AG04449 (cell line): ENCODE measurements at regions not wholly inside any gene's neighbourhood (a gene's known extent, or its start where the extent isn't known, plus 50 kb on each side); places are given as distances from the start of the nearest gene placed in this dataset.
"Not testable (repeated sequence)": the region's sequence is repeated elsewhere in the genome, so short reads cannot be mapped to it uniquely, and the experiment has no call there.

Experiments
- CTCF ChIA-PET: fragments of 350-600 bp; formaldehyde crosslinking; extraction: SDS; loops from one replicate; lab custom pipeline; 2021; ENCODE audit warnings: antibody characterized with exemption; lab: Yijun Ruan, JAX
- POLR2A ChIA-PET: fragments of 400-600, 350-600 bp; formaldehyde crosslinking; extraction: SDS; loops from one replicate; lab custom pipeline; 2020; ENCODE audit warnings: antibody characterized with exemption, inconsistent platforms; lab: Yijun Ruan, JAX
- DNase-seq: peaks from one replicate; pipeline ENCODE4 v3.0.0-alpha.2; 2010; ENCODE audit warnings: low read depth, low spot score
- H3K4me3 ChIP-seq: 2 replicates; pipeline ENCODE4 v1.5.1; 2011; ENCODE audit warnings: low read depth, mild to moderate bottlenecking, control low read depth, low read length
- CTCF ChIP-seq: IDR thresholded peaks from one replicate; pipeline ENCODE4 v1.5.1; 2011; ENCODE audit warnings: mild to moderate bottlenecking, moderate library complexity, low read length, control low read depth, inconsistent platforms; ENCODE audit not compliant: insufficient read depth; ENCODE audit errors: missing control alignments

- no peak overlapping the region for H3K4me3 ChIP-seq
- ChIA-PET POLR2A (no interaction called here), CTCF (no interaction called here)
- TF ChIP-seq CTCF: no peak
- no peak for DNase-seq
These were observed 157.2 kb downstream of the SIM1 start for GRCh38 chr6:100307561-100307960.

- no peak overlapping the region for H3K4me3 ChIP-seq
- no peak for TF ChIP-seq CTCF
- DNase-seq: no peak
- POLR2A ChIA-PET: no interaction called here
- CTCF ChIA-PET: interaction anchor here (1.0 kb wide), 1 partner anchor 13 kb away, joined by 3 read pairs; no protein-coding TSS in a partner anchor
These were observed 159.4 kb downstream of the SIM1 start for GRCh38 chr6:100305209-100305869.

GRCh38 chr6:100304575-100304974 lies 160.1 kb downstream of the SIM1 start:
- H3K4me3 ChIP-seq: no peak overlapping the region
- no peak for DNase-seq
- no peak for TF ChIP-seq CTCF
- CTCF ChIA-PET: interaction anchor here (1.0 kb wide), 1 partner anchor 12 kb away, joined by 3 read pairs; no protein-coding TSS in a partner anchor
- POLR2A ChIA-PET: interaction anchor here (0.7 kb wide), 1 partner anchor 21 kb away, joined by 3 read pairs; no protein-coding TSS in a partner anchor

- POLR2A ChIA-PET: no interaction called here
- CTCF ChIA-PET: no interaction called here
- no peak for DNase-seq
- H3K4me3 ChIP-seq: no peak overlapping the region
- no peak for TF ChIP-seq CTCF
These were observed 163.0 kb downstream of the SIM1 start for GRCh38 chr6:100301731-100302130.

- H3K4me3 ChIP-seq: no peak overlapping the region
- ChIA-PET POLR2A (interaction anchor here (1.0 kb wide), 1 partner anchor 97 kb away, joined by 4 read pairs; no protein-coding TSS in a partner anchor), CTCF (no interaction called here)
- peak; percentile 90 for DNase-seq
- no peak for TF ChIP-seq CTCF
These were observed 164.4 kb downstream of the SIM1 start for GRCh38 chr6:100300221-100300736.

- H3K4me3 ChIP-seq: no peak overlapping the region
- CTCF ChIA-PET: interaction anchor here (1.1 kb wide), 1 partner anchor 164 kb away, joined by 3 read pairs; no protein-coding TSS in a partner anchor
- peak; percentile 44 for DNase-seq
- TF ChIP-seq CTCF: no peak
- POLR2A ChIA-PET: interaction anchor here (0.5 to 1.0 kb wide), 3 partner anchors 39 to 320 kb away, joined by 3 to 4 read pairs (median 3); no protein-coding TSS in a partner anchor
These were observed 167.7 kb downstream of the SIM1 start for GRCh38 chr6:100296810-100297544.

- POLR2A ChIA-PET, DNase-seq, H3K4me3 ChIP-seq, CTCF ChIA-PET: not testable (repeated sequence)
These were observed 169.5 kb downstream of the SIM1 start for GRCh38 chr6:100295172-100295571.
